GM21423 (cell line): ENCODE measurements at regions not wholly inside any gene's neighbourhood (a gene's known extent, or its start where the extent isn't known, plus 50 kb on each side); places are given as distances from the start of the nearest gene placed in this dataset.

ENCODE experiments used
- ATAC-seq: cut with Tn5 transposase; IDR thresholded peaks from one replicate; pipeline ENCODE4 v1.9.1; 2021; ENCODE audit warnings: mild to moderate bottlenecking, moderate library complexity; ENCODE audit not compliant: unreplicated experiment

DNA sequence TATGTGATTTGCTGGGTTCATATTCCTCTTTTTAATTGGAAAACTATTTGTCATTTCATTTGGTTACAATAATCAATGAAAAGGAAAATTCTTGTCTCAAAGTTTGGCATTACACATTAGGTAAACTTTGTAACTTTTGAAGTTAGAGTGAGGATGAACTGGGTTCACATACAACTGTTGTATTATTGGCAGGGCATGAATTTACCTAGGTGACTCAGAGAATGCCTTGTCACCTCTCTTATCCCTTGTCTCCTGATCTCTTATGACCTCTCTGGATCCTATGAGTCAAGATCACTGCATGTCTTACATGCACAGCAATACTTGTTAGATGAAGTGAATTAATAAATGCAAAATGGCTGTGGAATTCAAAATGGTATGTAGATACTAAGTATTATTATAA is 563.4 kb upstream of the GCFC2 start:
- no peak for ATAC-seq

DNA sequence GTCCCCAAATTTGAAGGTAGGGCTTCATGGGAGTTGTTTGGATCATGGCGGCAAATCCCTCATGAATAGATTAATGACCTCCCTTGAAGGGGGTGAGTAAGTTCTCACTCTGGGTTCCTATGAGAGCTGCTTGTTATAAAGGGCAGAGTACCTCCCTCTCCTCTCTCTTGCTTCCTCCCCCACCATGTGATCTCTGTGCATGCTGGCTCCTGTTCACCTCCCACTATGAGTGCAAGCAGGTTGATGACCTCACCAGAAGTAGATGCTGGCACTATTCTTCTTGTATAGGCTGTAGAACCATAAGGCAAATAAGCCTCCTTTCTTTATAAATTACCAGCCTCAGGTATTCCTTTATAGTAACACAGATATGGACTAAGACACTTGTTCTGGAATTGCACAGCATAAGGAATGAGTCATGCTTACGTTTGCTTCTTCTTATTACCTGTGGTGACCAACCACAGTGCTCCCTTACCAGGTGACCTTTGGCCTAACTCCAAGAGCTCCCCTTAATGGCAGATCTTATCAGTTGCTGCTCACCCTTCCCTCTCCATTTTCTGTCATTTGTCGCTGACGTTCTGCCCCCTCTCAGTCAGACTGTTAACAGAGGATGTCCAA is 559.5 kb upstream of the GCFC2 start:
- no peak for ATAC-seq

DNA sequence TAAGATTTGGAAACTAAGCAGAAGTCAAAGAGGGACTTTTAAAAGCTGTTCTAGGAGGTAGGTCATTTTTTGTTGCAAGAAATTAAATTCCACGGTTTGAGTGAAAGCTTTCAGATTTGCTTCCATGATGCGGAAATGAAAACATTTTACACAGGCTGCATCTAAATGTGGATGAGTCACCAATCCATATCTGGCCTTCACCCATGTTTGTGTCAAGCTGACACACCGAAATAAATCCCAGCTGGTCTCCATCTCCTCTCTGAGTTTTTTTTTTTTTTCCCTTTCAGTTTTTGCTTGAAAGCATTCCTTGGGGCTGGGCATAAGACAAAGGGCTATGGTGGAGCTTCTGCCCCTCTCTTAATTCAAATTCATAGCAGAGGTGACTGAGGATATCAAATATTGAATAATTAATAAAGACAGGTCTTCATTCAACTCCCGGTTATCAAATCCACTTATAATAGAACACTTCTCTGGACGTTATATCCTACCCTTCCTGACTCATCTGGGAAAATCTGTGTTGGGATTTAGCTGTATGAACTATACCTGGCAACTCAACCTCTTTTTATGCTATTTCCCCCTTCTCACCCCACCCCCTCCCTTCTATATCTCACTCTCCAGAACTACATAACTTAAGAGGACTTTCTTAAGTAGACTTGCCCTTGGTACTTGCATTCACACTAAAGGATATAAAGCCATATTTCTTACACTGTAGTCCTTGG is 558.3 kb upstream of the GCFC2 start:
- ATAC-seq = no peak

DNA sequence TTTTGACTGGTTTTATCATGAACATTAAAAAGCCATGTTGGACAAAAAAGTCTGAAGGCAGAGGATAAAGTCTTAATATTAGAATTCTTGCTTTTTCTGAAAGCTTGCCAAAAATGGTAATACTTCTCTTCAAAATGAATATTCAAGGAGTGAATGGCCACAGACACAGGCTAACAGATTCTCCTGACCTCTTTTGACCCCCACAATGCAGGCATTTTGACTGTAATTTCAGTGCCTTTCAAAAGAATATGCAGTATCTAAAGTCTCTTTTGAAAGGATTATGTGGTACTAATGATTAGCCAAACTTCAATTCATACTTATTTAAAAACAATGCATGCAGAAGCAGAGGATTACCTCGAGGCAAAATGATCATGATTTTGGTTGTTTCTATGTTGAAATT is 557.8 kb upstream of the GCFC2 start:
- no peak for ATAC-seq

DNA sequence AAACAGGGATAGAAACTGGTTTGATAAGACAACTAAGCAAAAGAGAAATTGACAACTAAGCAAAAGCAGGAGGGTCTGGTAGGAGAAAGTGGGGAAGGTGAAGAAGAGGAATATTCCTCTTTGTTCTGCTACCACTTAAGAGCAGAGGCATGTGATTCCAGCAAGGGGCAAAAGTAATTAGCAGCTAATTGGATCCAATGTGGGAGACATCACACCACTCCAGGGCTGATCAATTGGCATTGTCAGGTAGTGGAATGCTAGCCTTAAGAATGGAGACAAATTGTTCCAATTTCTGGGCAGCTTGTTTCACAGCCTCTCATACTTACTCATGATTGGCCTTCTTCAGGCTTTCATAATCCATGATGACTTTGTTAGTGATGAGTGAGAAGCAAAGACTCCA is 547.1 kb upstream of the GCFC2 start:
- no peak for ATAC-seq

DNA sequence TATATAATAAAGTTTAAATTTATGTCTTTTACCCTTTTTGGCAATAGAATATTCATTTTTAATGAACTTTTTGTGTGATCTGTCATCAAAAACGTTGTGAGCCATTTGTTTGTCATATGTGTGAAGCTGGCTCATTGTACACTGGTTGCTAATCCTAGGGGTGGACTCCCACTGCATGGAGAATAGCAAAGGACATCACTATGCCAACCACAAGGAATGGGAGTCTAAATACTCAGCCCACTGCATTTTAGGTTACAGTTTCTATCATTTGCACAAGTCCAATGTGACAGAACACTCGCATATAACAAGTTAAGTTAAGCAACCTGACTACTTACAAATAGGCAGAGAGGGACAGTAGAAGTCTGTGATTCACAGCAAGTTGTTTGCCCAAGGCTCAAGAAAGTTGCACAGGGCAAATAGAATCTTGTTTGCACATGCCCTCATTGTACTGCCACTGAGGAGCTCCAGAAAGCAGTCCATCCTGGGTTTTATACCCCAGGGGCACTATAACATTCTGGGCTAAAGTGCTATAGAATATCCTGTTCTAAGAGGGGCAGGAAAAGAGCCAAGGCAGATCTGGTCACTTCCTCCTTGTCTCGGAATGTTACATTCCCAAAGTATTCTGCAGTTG is 545.9 kb upstream of the GCFC2 start:
- ATAC-seq = no peak

DNA sequence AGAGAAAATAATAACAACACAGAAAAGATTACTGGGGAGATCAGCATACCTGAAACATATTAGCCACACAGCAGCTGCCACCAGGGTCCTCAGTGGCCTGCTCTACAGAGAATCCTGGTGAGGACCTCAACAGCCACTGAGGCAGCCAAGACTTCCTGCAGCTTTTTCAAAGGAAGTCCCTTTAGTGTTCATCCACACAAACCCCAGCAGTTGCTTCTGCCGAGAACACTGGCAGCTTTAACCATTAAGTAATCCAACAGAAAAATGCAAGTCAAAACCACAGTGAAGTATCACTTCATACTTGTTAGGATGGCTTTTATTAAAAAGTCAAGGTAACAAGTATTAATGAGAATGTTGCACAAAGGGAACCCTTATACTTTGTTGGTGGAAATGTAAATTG is 542.0 kb upstream of the GCFC2 start:
- no peak for ATAC-seq

DNA sequence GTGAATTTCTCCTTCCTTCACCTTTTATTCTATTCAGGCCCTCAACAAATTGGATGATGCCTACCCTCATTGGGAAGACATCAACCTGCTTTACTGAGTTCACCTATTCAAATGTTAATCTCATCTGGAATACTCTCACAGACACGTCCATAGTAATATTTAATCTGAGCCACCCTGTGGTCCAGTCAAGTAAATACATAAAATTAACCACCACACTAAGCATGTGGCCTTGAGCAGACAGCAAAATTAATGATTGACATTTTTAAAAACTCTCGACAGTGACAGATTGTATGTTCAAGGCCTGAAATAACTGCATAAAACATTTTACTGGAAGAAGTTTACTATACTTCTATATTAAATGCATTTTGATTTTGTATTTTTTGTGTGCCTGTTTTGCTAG is 540.6 kb upstream of the GCFC2 start:
- no peak for ATAC-seq

DNA sequence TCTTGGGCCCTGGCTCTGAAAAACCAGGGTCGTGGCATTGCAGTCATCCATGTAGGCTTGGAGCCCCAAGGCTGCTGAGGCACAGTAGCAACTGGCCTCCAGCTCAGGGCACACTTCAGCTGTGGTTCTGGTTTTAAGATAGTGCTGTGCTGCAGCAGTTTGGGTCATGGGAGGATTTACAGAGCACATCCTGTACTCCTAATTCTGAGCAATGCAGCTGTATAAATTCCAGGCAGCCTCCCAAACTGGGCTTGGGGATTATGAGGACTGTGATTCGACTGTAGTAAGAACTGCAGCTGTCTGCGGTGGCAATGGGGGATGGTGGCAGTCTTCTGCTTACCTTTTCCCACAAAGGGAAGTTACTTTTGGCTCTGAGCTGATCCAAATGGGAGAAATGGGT is 536.3 kb upstream of the GCFC2 start:
- ATAC-seq = no peak

DNA sequence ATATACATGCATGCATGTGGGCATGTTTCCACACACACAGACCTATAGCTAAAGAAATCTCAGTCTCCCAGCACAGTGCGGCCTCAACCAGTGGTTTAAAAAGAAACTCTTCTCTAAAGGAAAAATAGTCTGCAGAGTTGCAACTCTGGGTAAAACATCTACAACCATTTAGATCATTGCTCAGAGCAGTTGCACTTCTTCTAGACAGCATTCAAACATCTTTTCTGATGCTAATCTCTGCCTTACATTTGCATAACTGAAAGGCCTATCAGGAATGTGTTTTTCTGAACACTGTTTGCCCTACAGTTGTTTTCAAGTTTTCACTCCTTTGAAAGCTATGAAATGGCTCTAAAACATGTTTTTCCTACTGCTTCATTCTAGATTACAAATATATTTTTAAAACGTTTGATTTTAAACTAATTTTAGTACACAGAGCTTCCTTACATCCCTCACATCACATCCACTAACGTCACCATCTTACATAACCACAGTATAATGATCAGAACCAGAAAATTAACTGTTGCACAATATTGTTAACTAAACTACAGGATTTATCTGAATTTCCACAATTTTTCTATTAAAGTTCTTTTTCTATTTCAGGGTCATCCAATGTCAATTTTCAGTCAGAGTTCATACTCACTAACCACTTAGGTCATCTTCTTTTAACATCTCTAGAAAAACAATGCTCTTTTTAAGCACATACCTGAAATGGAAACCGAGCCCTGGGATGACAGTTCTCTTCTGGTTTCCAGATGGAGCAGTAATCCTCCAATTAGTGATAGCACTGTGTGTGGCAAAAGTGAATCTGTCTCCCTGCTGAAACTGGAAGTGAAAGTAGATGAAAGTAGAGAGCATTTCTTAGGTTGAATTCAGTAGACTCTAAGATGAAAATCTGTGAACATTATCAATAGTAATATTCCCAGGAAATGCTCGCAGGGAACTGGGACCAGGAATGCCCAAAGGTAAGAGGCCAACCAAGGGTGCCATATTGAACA is 501.6 kb upstream of the GCFC2 start:
- no peak for ATAC-seq

DNA sequence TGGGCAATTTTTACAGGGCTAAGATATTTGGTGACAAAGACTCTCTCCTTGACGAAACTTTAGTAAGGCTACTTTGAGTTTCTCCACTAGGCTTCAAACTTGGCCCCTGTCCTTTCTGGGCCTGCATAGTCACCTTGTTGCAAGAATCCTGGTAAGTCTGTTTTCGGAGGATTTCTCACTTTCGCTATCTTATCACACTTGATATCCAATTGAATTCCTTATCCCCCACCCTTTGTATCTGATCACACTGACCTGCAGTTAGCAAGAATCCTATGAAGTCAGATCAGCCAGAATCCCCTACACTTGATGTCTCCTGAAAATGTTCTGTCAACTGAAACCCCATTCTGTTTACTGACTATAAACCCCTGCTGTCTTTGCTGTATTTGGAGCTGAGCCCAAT is 499.8 kb upstream of the GCFC2 start:
- no peak for ATAC-seq

DNA sequence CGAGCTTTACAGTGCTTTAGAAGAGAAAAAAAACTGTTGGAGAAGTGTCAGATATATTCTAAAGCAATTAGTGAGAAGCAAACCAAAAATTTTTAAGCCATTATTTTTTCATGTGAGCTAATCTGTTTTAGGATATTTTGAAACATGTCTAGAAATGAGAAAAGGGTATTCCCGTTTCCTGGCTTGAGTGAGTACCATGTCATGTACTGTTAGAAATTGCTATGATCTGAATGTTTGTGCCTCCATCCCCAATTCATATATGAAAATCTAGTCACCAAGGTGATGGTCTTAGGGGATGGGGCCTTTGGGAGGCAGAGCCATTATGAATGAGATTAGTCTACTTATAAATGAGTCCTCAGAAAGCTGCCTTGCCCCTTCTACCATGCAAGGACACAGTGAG is 493.3 kb upstream of the GCFC2 start:
- ATAC-seq = no peak

DNA sequence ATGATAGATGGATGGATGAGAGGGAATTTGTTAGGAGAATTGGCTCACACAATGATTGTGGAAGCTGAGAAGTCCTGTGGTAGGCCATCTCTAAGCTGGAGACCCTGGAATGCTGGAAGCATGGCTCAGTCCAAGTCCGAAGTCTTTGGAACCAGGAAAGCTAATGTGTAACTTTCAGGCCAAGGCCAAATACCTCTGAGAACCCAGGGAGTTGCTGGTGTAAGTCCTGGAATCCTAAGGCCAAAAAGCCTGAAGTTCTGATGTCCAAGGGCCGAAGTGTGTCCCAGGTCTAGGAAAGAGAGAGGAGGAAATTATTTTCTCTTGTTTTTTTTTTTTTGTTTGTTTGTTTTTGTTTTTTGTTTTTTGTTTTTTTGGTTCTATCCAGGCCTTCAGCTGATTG is 492.2 kb upstream of the GCFC2 start:
- no peak for ATAC-seq

DNA sequence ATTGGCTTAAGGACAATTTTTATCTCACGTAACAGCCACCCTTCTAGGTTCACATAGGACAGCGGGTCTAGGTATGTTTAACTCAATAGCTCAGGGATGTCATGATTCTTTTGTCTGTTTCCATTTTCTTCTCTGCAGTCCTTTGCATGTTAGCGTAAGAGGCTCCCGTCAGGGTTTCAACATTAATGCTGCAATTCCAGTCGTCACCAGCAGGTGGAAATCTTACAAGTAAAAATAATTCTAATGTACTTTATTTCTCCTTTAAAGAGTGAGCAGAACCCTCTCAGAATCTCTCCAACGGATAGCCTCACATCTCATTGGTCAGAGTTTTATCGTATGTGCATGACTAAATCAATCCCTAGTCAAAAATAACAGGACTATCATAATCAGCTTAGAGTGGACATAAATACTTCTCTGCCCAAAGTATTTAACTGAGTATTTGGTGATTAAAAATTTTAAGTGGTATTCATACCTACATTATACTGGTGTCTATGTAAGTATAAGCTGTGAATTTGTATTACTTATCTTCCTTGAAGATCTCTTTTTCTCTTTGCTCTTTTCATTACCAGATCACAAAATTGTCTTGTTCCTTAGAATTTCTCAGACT is 487.2 kb upstream of the GCFC2 start:
- peak; percentile 58 for ATAC-seq

DNA sequence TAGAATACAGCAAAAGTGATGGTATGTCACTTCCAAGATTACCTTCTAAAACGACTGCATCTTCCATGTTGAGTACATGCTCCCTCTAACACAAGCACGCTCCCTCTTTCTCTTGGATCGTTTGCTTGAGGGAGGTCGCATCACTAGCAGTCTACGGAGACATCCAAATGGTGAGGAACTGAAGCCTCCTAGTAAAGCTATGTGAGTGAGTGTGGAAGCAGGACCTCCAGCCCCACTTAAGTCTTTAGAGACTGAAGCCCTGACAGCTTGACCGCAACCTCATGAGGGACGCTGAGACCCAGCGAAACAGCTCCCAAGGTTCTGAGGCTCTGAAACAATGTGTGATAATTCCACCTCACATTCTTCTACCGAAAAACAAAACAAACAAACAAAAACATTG is 486.7 kb upstream of the GCFC2 start:
- ATAC-seq = no peak

DNA sequence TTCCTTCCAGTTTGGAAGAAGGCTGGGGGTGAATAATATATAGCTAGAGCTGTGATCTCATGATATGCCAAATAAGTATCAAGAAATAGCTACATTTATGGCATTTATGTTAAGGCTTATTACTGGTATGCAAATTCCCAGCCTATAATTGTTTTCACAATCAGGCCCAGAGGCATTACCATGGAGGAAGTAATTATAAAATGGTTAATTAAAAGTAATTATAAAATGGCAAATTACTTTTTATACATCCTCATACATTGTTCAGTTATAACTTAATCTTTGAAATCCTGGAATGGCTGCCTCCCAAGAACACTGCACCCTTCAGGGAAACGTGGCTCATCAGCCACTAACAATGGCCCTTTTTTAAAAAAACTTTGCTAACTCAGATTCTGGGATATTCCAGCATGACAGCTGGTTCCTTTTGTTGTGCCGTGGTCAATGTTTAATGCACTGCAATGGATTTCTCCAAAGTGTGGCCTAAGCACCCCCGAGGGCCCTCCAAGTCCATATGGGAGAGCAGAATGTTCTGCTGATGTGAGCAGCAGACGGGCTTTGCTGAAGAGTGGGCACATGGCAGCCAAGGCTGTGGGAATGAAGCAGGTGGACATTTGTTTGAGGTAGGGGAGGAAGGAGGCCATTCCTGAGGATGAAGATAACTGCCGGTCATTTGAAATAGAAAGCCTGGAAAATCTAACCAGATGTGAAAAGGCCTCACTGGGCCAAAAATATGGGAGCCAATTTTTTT is 483.5 kb upstream of the GCFC2 start:
- ATAC-seq = no peak

DNA sequence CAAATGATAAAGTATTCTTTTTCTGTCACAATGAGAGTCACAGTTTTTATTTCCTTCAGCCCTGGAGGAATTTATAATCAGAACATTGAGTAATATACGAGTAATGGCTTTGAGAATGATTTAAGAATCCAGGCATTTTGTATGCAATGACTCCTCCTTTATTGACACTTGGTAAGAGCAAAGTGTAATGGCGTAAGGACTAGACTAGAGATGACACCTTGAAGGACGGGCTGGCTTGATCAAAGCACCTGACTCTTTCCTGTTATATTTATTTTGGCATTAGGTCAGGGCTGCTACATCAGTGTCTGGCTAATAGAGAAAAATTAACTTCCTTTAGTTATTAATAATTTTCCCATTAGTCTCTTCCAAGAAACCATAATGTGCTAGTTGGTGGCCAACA is 482.4 kb upstream of the GCFC2 start:
- ATAC-seq = no peak

DNA sequence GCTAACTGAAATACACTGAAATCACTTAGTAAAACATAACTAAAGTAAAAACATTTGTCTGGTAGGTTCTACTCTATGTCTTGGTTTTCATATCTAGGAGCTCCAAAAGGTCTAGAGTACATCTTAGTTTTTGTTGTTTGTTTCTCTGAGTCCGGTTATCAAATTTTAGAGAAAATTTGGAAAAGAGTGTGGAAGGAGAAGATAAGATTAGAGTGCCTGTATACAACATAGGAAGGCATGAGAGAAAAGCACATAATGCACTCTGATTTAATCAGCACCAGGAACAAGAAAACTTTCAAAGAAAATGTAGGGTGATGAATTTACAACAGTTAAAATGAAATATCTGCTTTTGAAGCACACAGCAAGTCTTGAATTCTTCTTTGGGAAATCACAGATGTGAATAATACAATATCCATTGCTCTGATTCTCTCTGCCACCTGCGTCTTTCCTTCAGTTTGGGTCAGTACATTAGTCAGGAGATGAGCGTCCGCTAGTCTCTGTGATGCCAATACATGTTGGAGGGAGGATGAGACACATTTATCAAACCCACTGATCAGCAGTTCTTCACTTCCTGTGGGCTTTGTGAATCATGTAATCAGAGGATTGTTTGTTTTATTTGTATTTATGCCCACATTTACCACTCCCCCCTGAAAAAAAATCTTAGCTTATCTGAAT is 477.8 kb upstream of the GCFC2 start:
- ATAC-seq = no peak

DNA sequence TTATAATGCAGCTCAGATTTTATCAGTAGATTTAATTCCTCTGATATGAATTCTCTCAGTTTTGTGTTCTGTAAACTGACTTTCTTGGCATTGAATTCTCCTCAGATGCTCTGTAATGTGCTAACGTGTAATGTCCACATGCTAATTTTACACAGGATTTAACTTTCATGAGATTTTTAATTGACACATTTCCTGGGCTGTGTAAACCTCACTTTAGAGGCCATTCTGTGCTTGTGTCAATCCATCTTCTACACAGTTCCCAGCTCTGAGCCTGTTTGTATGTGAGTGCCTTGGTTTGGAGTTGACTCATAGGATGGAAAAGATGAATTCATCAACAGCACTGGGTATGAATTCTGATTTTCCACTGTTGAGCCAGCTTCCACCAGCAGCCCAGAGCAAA is 476.7 kb upstream of the GCFC2 start:
- ATAC-seq = no peak

DNA sequence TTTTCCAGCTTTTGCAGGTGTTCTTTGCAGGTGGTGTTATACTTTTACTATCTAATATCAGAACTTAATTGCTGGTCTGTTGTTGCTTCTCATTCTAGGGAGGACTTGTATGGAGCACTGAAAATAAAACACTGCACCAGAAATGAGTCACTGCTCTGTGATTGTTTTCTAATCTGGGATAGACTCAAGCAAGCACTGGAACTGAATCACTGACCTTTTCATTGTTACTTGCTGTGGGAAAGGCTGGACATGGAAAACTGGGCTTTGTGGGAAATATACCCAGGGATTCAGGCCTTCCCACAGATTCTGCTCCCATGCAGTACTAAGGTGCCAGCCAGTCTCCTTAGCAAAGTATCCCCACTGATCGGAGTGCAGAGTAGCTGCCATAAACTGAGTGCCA is 470.0 kb upstream of the GCFC2 start:
- no peak for ATAC-seq
